H1 (cell line): ENCODE measurements at regions not wholly inside any gene's neighbourhood (a gene's known extent, or its start where the extent isn't known, plus 50 kb on each side); places are given as distances from the start of the nearest gene placed in this dataset.

Experiments used
- CTCF ChIA-PET: fragments of 300-600 bp; sonication (Branson Sonifier 250); formaldehyde crosslinking; loops from one replicate; lab custom pipeline; 2021; ENCODE audit not compliant: partially characterized antibody; lab: Charles Lee
- POLR2A ChIA-PET: fragments of 300-600 bp; sonication (Branson Sonifier 250); formaldehyde crosslinking; loops from one replicate; lab custom pipeline; 2021; ENCODE audit warnings: inconsistent platforms; ENCODE audit not compliant: partially characterized antibody; lab: Charles Lee
- DNase-seq, 2 experiments: peaks; one replicate each; pipeline versions ENCODE4 v3.0.0 to v3.0.0-alpha.2; 2010 to 2022; ENCODE audit warnings: low spot score in 2 of 2, low read depth in 1 of 2, mixed read lengths in 1 of 2
- FAIRE-seq: peaks from 2 replicates; lab custom pipeline; 2011; peaks lifted over from hg19 to GRCh38; lab: Jason Lieb, UNC
- H2AFZ ChIP-seq: 2 replicates; pipeline ENCODE4 v1.8.1; 2012; ENCODE audit warnings: low read length, inconsistent platforms
- H2AK5ac ChIP-seq: 2 replicates; pipeline ENCODE4 v1.6.1; 2013; ENCODE audit warnings: low read depth, low read length
- H2BK120ac ChIP-seq: replicated peaks from 2 replicates; pipeline ENCODE3; 2013; ENCODE audit warnings: low read depth, low read length, inconsistent platforms
- H2BK12ac ChIP-seq: 2 replicates; pipeline ENCODE4 v1.6.1; 2013; ENCODE audit warnings: low read depth, low read length
- H2BK15ac ChIP-seq: 2 replicates; pipeline ENCODE4 v1.6.1; 2013; ENCODE audit warnings: low read length
- H2BK20ac ChIP-seq: 2 replicates; pipeline ENCODE4 v1.6.1; 2013; ENCODE audit warnings: low read length
- H2BK5ac ChIP-seq: 2 replicates; pipeline ENCODE4 v1.6.1; 2013; ENCODE audit warnings: low read depth, low read length
- H3K14ac ChIP-seq: 2 replicates; pipeline ENCODE4 v1.6.1; 2013; ENCODE audit warnings: inconsistent platforms; ENCODE audit not compliant: insufficient read length
- H3K18ac ChIP-seq: 2 replicates; pipeline ENCODE4 v1.6.1; 2013; ENCODE audit warnings: low read length; ENCODE audit errors: extremely low read depth
- H3K23ac ChIP-seq: 2 replicates; pipeline ENCODE4 v1.6.1; 2013; ENCODE audit warnings: inconsistent platforms; ENCODE audit not compliant: insufficient read length
- H3K23me2 ChIP-seq: 2 replicates; pipeline ENCODE4 v1.6.1; 2013; ENCODE audit warnings: low read depth, low read length
- H3K27ac ChIP-seq: 2 replicates; pipeline ENCODE4 v1.6.1; 2011; ENCODE audit warnings: low read depth, low read length, inconsistent platforms
- H3K27me3 ChIP-seq, 4 experiments: replicated peaks in 1 of 4; 1 replicate in 1 of 4; 2 replicates in 3 of 4; pipeline versions ENCODE4 v1.6.1 to v1.8.1; 2011 to 2013; ENCODE audit warnings: low read length in 3 of 4, mild to moderate bottlenecking in 3 of 4, inconsistent platforms in 2 of 4, mixed read lengths in 2 of 4, moderate library complexity in 1 of 4; ENCODE audit not compliant: control insufficient read depth in 3 of 4, insufficient read depth in 3 of 4; ENCODE audit errors: extremely low read depth in 1 of 4
- H3K36me3 ChIP-seq, 4 experiments: 2 replicates each; pipeline versions ENCODE4 v1.6.1 to v1.8.1; 2011 to 2013; ENCODE audit warnings: mild to moderate bottlenecking in 4 of 4, low read length in 3 of 4, moderate library complexity in 2 of 4, control low read depth in 1 of 4, inconsistent platforms in 1 of 4; ENCODE audit not compliant: insufficient read depth in 4 of 4, control insufficient read depth in 2 of 4
- H3K4ac ChIP-seq: replicated peaks from 2 replicates; pipeline ENCODE3; 2013; ENCODE audit warnings: low read length, low read depth, mixed read lengths, inconsistent platforms; ENCODE audit not compliant: insufficient read length
- H3K4me1 ChIP-seq, 4 experiments: replicated peaks in 1 of 4; 1 replicate in 1 of 4; 2 replicates in 3 of 4; pipeline versions ENCODE4 v1.6.1 to v1.8.1; 2011 to 2013; ENCODE audit warnings: low read length in 3 of 4, inconsistent platforms in 2 of 4, mixed read lengths in 1 of 4; ENCODE audit not compliant: insufficient read depth in 4 of 4, control insufficient read depth in 3 of 4
- H3K4me2 ChIP-seq, 2 experiments: 2 replicates each; pipeline versions ENCODE4 v1.6.1 to v1.8.1; 2011 to 2013; ENCODE audit warnings: low read depth in 2 of 2, low read length in 2 of 2, control low read depth in 1 of 2, inconsistent platforms in 1 of 2, mild to moderate bottlenecking in 1 of 2; ENCODE audit not compliant: insufficient read depth in 1 of 2
- H3K4me3 ChIP-seq, 4 experiments: fragments of 200-600, 300-600 bp in 1 of 4; sonication (generic), shearing (Covaris generic), sonication (Bioruptor Twin) in 1 of 4; 2 replicates each; pipeline versions ENCODE4 v1.5.1 to v1.8.1; 2011 to 2016; ENCODE audit warnings: low read length in 4 of 4, low read depth in 3 of 4, control low read depth in 2 of 4, inconsistent platforms in 2 of 4, mild to moderate bottlenecking in 2 of 4, mixed read lengths in 1 of 4, moderate library complexity in 1 of 4; ENCODE audit not compliant: insufficient read depth in 2 of 4; ENCODE audit errors: extremely low read depth in 1 of 4
- H3K56ac ChIP-seq: replicated peaks from 2 replicates; pipeline ENCODE3; 2013; ENCODE audit warnings: low read depth, mild to moderate bottlenecking, mixed read lengths, low read length, inconsistent platforms; ENCODE audit not compliant: insufficient read length
- H3K79me1 ChIP-seq: 2 replicates; pipeline ENCODE4 v1.6.1; 2013; ENCODE audit warnings: low read depth, low read length, control low read depth
- H3K79me2 ChIP-seq, 2 experiments: 2 replicates each; pipeline versions ENCODE4 v1.6.1 to v1.8.1; 2012 to 2013; ENCODE audit warnings: low read length in 2 of 2, mild to moderate bottlenecking in 2 of 2, inconsistent platforms in 1 of 2; ENCODE audit not compliant: insufficient read depth in 2 of 2, control insufficient read depth in 1 of 2
- H3K9ac ChIP-seq, 4 experiments: replicated peaks in 1 of 4; 1 replicate in 1 of 4; 2 replicates in 3 of 4; pipeline versions ENCODE4 v1.6.1 to v1.8.1; 2011 to 2013; ENCODE audit warnings: low read depth in 3 of 4, low read length in 3 of 4, control low read depth in 2 of 4, mild to moderate bottlenecking in 2 of 4, moderate library complexity in 2 of 4, inconsistent platforms in 1 of 4; ENCODE audit errors: extremely low read depth in 1 of 4
- H3K9me3 ChIP-seq, 2 experiments: 2 replicates each; pipeline versions ENCODE4 v1.6.1 to v1.8.1; 2012 to 2013; ENCODE audit warnings: mild to moderate bottlenecking in 2 of 2, moderate library complexity in 2 of 2, control low read depth in 1 of 2, inconsistent platforms in 1 of 2, low read depth in 1 of 2, low read length in 1 of 2, mixed read lengths in 1 of 2; ENCODE audit not compliant: insufficient read depth in 2 of 2
- H4K20me1 ChIP-seq, 2 experiments: replicated peaks in 1 of 2; 2 replicates each; pipeline versions ENCODE3 to v1.8.1; 2011 to 2013; ENCODE audit warnings: inconsistent platforms in 2 of 2, low read length in 2 of 2, mild to moderate bottlenecking in 1 of 2; ENCODE audit not compliant: insufficient read depth in 2 of 2, control insufficient read depth in 1 of 2
- H4K5ac ChIP-seq: 2 replicates; pipeline ENCODE4 v1.6.1; 2013; ENCODE audit warnings: low read length, low read depth, mixed read lengths, inconsistent platforms; ENCODE audit not compliant: insufficient read length
- H4K8ac ChIP-seq: 2 replicates; pipeline ENCODE4 v1.8.0; 2013; ENCODE audit warnings: mild to moderate bottlenecking, moderate library complexity, low read length, inconsistent platforms; ENCODE audit not compliant: insufficient read depth; ENCODE audit errors: extremely low read depth
- H4K91ac ChIP-seq: replicated peaks from 2 replicates; pipeline ENCODE3; 2013; ENCODE audit warnings: low read length, mixed read lengths, inconsistent platforms; ENCODE audit not compliant: insufficient read length
- CHD1 ChIP-seq: IDR thresholded peaks from 2 replicates; pipeline ENCODE4 v1.6.1; 2012; ENCODE audit warnings: low read depth, low read length, improper control_type of control experiment
- CTCF ChIP-seq, 3 experiments: IDR thresholded peaks; 1 replicate in 2 of 3; 2 replicates in 1 of 3; pipeline versions ENCODE4 v1.5.1 to v1.6.1; 2011; ENCODE audit warnings: low read length in 3 of 3, mild to moderate bottlenecking in 3 of 3, inconsistent platforms in 2 of 3, low read depth in 1 of 3, moderate library complexity in 1 of 3; ENCODE audit not compliant: insufficient read depth in 1 of 3; ENCODE audit errors: control extremely low read depth in 1 of 3
- GABPA ChIP-seq: IDR thresholded peaks from 2 replicates; pipeline ENCODE4 v1.6.1; 2011; ENCODE audit warnings: mild to moderate bottlenecking, low read length, moderate library complexity, borderline replicate concordance; ENCODE audit not compliant: insufficient read depth
- HDAC2 ChIP-seq, 2 experiments: fragments of 300-600 bp in 1 of 2; sonication (generic) in 1 of 2; IDR thresholded peaks; 2 replicates each; pipeline ENCODE4 v1.6.1; 2011 to 2012; ENCODE audit warnings: low read depth in 2 of 2, low read length in 2 of 2, mild to moderate bottlenecking in 2 of 2, moderate library complexity in 2 of 2, borderline replicate concordance in 1 of 2, inconsistent platforms in 1 of 2
- NANOG ChIP-seq: IDR thresholded peaks from 2 replicates; pipeline ENCODE4 v1.6.1; 2011; ENCODE audit warnings: low read length, low read depth, mild to moderate bottlenecking, inconsistent platforms; ENCODE audit not compliant: insufficient read depth, poor library complexity, severe bottlenecking
- PHF8 ChIP-seq: fragments of 200-600 bp; sonication (generic); conservative IDR thresholded peaks from 2 replicates; pipeline ENCODE4 v1.7.1; 2012; ENCODE audit warnings: low read depth, mild to moderate bottlenecking, inconsistent platforms, low read length, moderate library complexity
- RAD21 ChIP-seq, 2 experiments: IDR thresholded peaks in 1 of 2; conservative IDR thresholded peaks in 1 of 2; 2 replicates each; pipeline ENCODE4 v1.6.1; 2011; ENCODE audit warnings: low read depth in 2 of 2, low read length in 2 of 2, improper control_type of control experiment in 1 of 2, inconsistent platforms in 1 of 2, mild to moderate bottlenecking in 1 of 2, moderate library complexity in 1 of 2
- RXRA ChIP-seq: IDR thresholded peaks from 2 replicates; pipeline ENCODE4 v1.6.1; 2011; ENCODE audit warnings: low read depth, mild to moderate bottlenecking, low read length, moderate library complexity; ENCODE audit not compliant: insufficient read depth
- SIX5 ChIP-seq: IDR thresholded peaks from 2 replicates; pipeline ENCODE4 v1.6.1; 2011; ENCODE audit warnings: mild to moderate bottlenecking, low read depth, low read length
- TEAD4 ChIP-seq: IDR thresholded peaks from 2 replicates; pipeline ENCODE4 v1.6.1; 2012; ENCODE audit warnings: low read depth, low read length, inconsistent platforms, mixed read lengths
- WGBS, 2 experiments: shearing (Covaris generic) in 1 of 2; methylation state at CpG; one replicate each; pipeline versions ENCODE4 v1.1.6 to v1.1.7; 2013 to 2015; ENCODE audit warnings: low lambda C conversion rate in 2 of 2, mixed read lengths in 2 of 2, inconsistent platforms in 1 of 2, low coverage in 1 of 2, missing lambda C conversion rate in 1 of 2; ENCODE audit not compliant: insufficient replicate concordance in 2 of 2, insufficient coverage in 1 of 2, insufficient read length in 1 of 2; ENCODE audit errors: extremely low coverage in 1 of 2, missing lambda C conversion rate in 1 of 2; 5-methylcytosine and 5-hydroxymethylcytosine counted together

DNA sequence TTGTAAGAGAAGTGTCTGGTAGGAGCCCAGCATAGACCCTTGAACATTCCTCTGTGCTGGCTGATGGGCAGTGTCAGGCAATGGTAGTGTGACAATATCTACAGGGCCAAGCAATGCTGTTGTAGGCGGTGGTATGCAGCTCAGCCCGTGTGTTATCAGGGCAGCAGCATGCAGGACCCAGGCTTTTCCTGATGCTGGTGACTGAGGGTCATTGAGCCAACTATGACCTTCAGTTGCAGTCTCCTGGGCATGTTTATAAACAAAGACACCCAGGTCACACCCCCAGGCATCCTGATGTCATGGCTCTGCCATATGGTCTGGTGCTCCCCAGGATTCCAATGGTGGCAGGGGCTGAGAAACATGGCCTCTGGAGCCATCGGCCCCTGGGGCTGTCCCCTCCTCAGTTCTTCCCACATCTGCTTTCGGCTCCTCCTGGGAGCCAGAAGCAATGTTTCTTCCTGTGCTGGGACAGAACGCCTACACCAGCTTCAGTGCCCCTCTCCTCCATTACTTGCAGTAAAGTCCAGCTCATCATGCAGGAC lies 518.0 kb upstream of the HS6ST1 start:
- Histone ChIP-seq H3K23ac (no peak overlapping the region), H3K79me1 (no peaks in the 10 kb centered on the region), H3K4ac (no peak overlapping the region), H2BK20ac (no peak overlapping the region), H3K56ac (no peak overlapping the region), H3K4me2 (no peak overlapping the region), H2BK12ac (no peak overlapping the region), H3K23me2 (no peaks in the 10 kb centered on the region), H3K9ac (no peak overlapping the region), H2BK5ac (no peak overlapping the region), H2BK15ac (no peak overlapping the region), H4K8ac (no peak overlapping the region), H3K36me3 (no peaks in the 10 kb centered on the region), H4K91ac (no peak overlapping the region), H2BK120ac (no peak overlapping the region), H4K20me1 (no peaks in the 10 kb centered on the region), H3K79me2 (no peaks in the 10 kb centered on the region), H3K27me3 (no peaks in the 10 kb centered on the region), H3K14ac (no peak overlapping the region), H3K4me3 (no peak overlapping the region), H2AK5ac (no peak overlapping the region), H3K9me3 (no peaks in the 10 kb centered on the region), H3K27ac (no peak overlapping the region), H3K18ac (no peak overlapping the region), H2AFZ (no peak overlapping the region), H3K4me1 (peaks cover 0 to 2% (median 0%) of the 10 kb centered on the region in 4 experiments; a peak in 1 of 7 replicates), H4K5ac (no peak overlapping the region)
- ChIA-PET CTCF (interaction anchor here (0.6 kb wide), 1 partner anchor 34 kb away, joined by 3 read pairs; no protein-coding TSS in a partner anchor), POLR2A (no interaction called here)
- WGBS, 2 experiments = 100% methylated on average over 5 of the region's 5 CpGs; no CpG with 5 or more reads in 1 of the 2 experiments
- FAIRE-seq (no peak), DNase-seq (no peak)
- TF ChIP-seq TEAD4 = no peak
- TF ChIP-seq RXRA = no peak
- no peak for TF ChIP-seq NANOG
- TF ChIP-seq CHD1 = no peak
- TF ChIP-seq GABPA = no peak
- no peak for TF ChIP-seq CTCF (IDR thresholded peaks at IDR 0.05; ENCODE audit: control extremely low read depth in 1 of 3, insufficient read depth in 1 of 3, low read depth in 1 of 3, low read length in 3 of 3)
- no peak for TF ChIP-seq SIX5
- TF ChIP-seq HDAC2 (IDR thresholded peaks at IDR 0.05; ENCODE audit: borderline replicate concordance in 1 of 2, low read depth in 2 of 2, low read length in 2 of 2) = no peak
- TF ChIP-seq PHF8 = no peak
- no peak for TF ChIP-seq RAD21 (IDR thresholded peaks at IDR 0.05 in 1 of 2, conservative IDR thresholded peaks at IDR 0.05 in 1 of 2; ENCODE audit: low read depth in 2 of 2, low read length in 2 of 2)
